ENCODE measurements at regions not wholly inside any gene's neighbourhood (a gene's known extent, or its start where the extent isn't known, plus 50 kb on each side); places are given as distances from the start of the nearest gene placed in this dataset.

- no peak for TF ChIP-seq CTCF (conservative IDR thresholded peaks at IDR 0.05)
- no peak for TF ChIP-seq ZFX (IDR thresholded peaks at IDR 0.05)
These were observed 115.2 kb upstream of the LAMA2 start for GRCh38 chr6:128767705-128768104.
